Amygdala (tissue), 56 donors: ENCODE measurements at regions not wholly inside any gene's neighbourhood (a gene's known extent, or its start where the extent isn't known, plus 50 kb on each side); places are given as distances from the start of the nearest gene placed in this dataset.
"Not testable (repeated sequence)": the region's sequence is repeated elsewhere in the genome, so short reads cannot be mapped to it uniquely, and the experiment has no call there.

Experiments used
- DNase-seq, 56 donors: peaks; one replicate each; lab custom pipeline; 2025; lab: John Stamatoyannopoulos, UW

- DNase-seq = no peak
Measured at GRCh38 chr2:34188464-34189303, 589.6 kb upstream of the FAM98A start.

- DNase-seq = no peak
Measured at GRCh38 chr2:34179511-34179910, 580.4 kb upstream of the FAM98A start.

DNA sequence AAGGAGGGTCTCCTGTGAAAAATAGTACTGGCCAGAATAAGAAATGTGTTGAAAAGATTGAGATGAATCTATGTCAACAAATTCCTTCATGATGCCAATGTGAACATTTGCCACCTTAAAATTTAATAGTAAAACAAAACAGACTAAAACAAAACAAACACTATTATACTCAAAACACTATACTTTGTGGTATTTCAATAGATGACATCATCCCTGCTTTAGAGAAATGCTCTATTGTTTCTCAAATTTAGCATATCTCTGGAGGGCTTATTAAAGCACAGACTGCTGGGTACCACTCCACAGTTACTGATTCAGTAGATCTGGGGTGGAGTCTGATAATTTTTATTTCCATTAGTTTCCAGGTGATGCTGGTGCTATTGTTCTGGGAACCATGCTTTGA is 579.4 kb upstream of the FAM98A start:
- no peak for DNase-seq

DNA sequence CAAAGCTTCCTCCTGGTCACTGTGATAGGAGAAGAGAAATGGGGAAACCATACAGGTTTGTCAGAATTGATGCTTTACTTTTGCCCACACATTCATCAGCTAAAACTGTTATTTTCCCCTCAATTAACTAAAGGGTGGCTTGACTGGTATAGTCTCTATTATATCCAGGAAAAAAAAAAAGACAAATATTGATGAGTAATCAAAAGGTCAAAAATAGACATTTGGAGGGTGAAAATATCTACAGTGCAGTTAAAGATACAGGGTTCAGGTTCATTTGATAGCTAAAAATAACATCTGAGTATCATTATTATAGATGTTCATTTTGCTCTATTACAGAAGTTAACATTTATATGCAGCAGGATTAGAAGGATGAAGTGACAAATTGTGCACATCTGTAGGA is 577.6 kb upstream of the FAM98A start:
- DNase-seq = no peak

DNA sequence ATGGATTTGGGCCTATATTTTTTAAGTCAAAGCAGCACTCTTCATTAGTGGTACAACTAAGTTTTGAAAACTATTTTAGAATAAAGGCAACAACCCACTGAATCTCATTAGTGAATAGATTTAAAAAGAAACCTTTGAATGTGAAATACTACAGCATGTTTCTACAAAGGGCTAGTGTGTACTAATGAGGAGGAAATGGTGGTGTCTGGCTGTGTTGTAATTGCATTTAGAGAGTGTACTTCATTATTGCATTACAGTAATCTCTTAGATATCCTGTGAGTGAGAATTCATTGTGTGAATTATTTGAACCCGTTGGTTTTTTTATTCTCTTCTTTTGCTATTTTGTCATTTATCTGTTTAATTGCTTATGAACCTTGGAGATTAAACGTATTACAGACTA is 575.4 kb upstream of the FAM98A start:
- no peak for DNase-seq

- DNase-seq = no peak
Measured at GRCh38 chr2:34162231-34162630, 563.1 kb upstream of the FAM98A start.

- DNase-seq = no peak
Measured at GRCh38 chr2:34161549-34161948, 562.5 kb upstream of the FAM98A start.

DNA sequence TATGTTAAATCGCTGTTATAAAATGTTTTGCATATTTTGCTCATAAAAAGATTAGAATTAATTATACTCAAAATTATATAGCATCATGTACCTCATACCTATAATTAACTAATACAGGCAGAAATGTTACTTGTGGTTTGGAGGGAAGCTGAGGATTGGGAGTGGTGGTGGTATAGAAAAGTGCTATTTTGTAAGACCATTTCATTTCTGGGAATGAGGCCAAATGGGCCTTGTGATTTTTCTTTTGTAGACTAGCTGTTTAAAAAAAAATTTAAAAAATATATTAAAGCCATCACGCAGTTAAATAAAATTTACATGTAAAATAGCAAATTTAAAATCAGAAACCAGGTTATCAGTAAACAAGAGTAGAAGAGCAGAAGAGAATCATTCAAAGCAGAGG is 560.8 kb upstream of the FAM98A start:
- DNase-seq = no peak

DNA sequence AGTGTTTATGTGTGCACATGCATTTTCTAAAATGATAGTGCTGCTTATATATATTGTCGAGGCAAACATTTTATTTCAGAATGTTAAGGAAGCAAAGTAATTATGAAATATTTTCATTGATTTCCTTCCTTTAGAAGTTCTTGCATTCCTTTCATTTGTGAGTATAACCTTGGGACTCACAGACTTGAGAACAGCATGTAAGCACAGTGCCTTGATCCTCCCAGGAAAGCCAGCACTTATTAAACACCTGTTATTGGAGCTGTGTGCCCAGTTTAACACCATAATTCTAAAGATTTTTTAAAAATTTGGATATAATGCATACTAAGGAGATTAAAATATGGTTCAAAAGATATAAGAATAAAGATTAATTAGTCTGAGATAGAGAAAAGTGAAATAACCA is 554.4 kb upstream of the FAM98A start:
- no peak for DNase-seq

GRCh38 chr2:34147780-34148179 is 548.7 kb upstream of the FAM98A start:
- no peak for DNase-seq

GRCh38 chr2:34143149-34143548 is 544.0 kb upstream of the FAM98A start:
- DNase-seq = no peak

GRCh38 chr2:34142531-34143008 is 543.5 kb upstream of the FAM98A start:
- DNase-seq = not testable (repeated sequence)

DNA sequence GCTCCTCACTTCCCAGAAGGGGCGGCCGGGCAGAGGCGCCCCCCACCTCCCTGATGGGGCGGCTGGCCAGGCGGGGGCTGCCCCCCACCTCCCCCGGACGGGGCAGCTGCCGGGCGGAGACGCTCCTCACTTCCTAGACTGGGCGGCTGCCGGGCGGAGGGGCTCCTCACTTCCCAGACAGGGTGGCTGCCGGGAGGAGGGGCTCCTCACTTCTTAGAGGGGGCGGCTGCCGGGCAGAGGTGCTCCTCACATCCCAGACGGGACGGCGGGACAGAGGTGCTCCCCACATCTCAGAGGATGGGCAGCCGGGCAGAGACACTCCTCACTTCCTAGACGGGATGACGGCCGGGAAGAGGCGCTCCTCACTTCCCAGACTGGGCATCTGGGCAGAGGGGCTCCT is 534.0 kb upstream of the FAM98A start:
- not testable (repeated sequence) for DNase-seq

DNA sequence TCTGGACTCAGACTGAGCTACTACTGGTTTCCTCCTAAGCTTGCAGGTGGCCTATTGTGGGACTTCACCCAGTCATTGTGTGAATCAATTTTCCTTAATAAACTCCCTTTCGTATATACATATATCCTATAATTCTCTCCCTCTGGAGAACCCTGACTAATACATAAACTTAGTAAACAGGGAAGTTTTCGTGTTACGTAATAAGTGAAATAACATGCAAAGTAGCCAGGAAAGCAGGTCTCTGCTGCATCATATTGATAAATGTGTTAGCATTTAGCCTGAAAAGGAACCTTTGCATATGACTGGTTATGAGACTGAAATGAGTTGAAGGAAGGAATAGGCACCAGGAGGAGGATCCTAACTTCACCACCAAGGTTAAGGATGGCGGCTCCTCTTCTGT is 527.2 kb upstream of the FAM98A start:
- no peak for DNase-seq

GRCh38 chr2:34123996-34124785 is 525.1 kb upstream of the FAM98A start:
- DNase-seq = no peak

- DNase-seq = peak in 1 of 56 donors; percentile 0
Measured at GRCh38 chr2:34121076-34121475, 522.0 kb upstream of the FAM98A start.

DNA sequence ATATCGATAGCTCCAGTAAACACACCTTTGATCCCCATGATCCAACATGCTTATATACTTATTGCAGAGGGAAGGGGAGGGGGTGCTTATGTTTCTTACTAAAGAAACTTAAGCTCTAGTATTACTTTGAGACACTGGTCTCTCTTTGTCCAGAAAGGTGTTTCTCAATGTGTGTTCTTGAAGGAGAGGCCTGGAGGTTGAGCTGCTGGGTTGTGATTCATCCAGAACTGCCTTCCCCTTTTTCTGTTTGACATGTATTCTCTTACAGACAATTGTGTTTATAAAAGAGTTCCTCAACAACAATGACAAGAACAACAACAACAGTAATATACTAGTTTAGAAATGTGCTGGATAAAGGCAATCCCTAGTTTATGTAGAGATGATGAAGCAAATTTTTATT is 516.0 kb upstream of the FAM98A start:
- no peak for DNase-seq

GRCh38 chr2:34112161-34112560 is 513.1 kb upstream of the FAM98A start:
- DNase-seq = no peak

- DNase-seq = no peak
Measured at GRCh38 chr2:34110392-34110791, 511.3 kb upstream of the FAM98A start.

- DNase-seq = no peak
Measured at GRCh38 chr2:34107811-34108210, 508.7 kb upstream of the FAM98A start.

- DNase-seq = no peak
Measured at GRCh38 chr2:34105006-34105767, 506.1 kb upstream of the FAM98A start.
